ENCODE measurements at regions not wholly inside any gene's neighbourhood (a gene's known extent, or its start where the extent isn't known, plus 50 kb on each side); places are given as distances from the start of the nearest gene placed in this dataset.
A peak's percentile ranks its signal among the peaks of the same experiment; 100 is the strongest.
"Not testable (repeated sequence)": the region's sequence is repeated elsewhere in the genome, so short reads cannot be mapped to it uniquely, and the experiment has no call there.

- no peak for DNase-seq (ENCODE audit: low read depth)
Observed at GRCh38 chr6:26175033-26175427, 87.8 kb downstream of the HFE start.

- no peak for DNase-seq (ENCODE audit: low read depth)
Observed at GRCh38 chr6:26175428-26176181, 88.4 kb downstream of the HFE start.

DNA sequence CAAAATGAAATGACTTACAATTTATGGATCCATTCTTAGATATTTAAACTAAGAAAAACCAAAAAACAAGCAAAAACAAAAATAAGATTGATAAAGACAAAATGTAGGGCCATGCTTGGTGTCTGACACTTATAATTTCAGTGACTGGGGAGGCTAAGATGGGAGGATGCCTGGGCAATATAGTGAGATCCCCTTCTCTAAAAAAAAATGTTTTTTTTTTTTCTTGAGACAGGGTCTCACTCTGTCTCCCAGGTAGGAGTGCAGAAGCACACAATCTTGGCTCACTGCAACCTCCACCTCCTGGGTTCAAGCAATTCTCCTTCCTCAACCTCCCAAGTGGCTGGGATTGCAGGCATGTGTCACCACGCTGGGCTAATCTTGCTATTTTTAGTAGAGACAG, 92.4 kb downstream of the HFE start:
- DNase-seq (ENCODE audit: low read depth), result no peak

DNA sequence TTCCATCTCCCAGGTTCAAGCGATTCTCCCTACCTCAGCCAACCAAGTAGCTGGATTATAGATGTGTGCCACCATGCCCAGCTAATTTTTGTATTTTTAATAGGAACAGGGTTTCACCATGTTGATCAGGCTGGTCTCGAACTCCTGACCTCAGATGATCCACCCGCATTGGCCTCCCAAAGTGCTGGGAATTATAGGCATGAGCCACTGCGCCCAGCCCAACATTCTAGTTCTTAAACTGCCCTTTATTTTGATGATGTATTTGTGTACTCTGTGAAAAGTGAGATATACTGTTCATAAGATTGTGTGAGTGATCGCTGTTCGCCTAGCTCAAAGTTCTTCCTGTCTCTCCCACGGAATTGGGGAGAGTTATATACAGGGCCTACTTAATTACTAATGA, 93.1 kb downstream of the HFE start:
- no peak for DNase-seq (ENCODE audit: low read depth)

- no peak for DNase-seq (ENCODE audit: low read depth)
Observed at GRCh38 chr6:26183237-26183580, 96.0 kb downstream of the HFE start.

GRCh38 chr6:26183581-26184366, 96.5 kb downstream of the HFE start:
- no peak for DNase-seq (ENCODE audit: low read depth)

DNA sequence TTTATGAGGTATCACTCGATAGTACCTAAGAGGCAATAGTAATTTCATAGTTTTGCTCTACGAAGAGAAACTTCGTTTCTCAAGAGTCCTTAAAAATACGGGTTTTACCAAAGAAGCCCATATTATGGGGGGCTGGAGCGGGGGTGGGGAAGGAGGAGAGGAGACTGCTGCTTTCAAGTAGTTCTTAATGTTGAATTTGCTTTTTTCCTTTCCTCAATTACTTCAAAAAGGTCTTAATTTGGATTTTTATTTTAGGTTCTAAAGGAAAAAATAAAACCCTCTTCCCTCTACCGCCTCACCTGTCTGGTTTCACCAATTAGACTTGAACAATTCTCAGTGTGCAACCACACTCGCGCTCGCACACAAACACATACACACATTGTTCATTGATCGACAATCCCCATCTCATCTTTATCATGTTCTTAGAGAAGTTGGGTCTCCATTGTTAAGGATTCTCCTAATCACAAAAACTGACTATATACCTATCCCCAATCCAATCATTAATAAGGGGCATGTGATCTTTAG, 97.2 kb downstream of the HFE start:
- no peak for DNase-seq (ENCODE audit: low read depth)

DNA sequence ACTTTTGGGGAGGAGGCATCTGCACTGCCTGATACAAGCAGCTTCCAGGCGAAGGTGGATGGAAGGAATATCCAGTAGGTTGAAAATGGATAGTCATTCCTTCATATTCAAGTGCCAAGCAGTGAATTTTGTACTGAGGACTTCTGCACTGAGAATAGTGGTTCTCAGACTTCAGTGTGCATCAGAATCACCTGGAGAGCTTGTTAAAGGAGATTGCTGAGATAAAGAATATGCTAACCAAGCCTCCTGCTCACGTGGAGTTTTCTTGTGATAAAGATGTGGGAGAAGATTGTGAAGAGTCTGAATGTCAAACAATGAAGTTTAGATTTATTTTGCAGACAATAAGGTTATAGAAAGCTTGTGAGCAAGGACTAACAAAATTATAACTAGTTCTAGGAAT, 97.8 kb downstream of the HFE start:
- no peak for DNase-seq (ENCODE audit: low read depth)

DNA sequence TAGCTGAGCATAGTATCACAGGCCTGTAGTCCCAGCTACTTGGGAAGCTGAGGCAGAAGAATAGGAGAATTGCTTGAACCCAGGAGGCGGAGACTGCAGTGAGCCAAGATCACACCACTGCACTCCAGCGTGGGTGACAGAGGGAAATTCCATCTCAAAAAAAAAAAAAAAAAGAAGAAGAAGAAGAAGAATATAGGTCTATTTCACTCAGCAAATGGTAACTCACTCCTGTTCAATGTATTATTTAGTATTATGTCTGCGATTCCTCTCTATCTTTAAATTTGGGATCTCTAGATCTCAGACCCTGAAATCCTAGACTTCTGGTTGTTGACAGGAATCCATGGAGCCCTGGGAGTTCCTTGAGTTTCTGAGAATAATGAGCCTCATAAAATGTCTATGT, 98.6 kb downstream of the HFE start:
- no peak for DNase-seq (ENCODE audit: low read depth)

DNA sequence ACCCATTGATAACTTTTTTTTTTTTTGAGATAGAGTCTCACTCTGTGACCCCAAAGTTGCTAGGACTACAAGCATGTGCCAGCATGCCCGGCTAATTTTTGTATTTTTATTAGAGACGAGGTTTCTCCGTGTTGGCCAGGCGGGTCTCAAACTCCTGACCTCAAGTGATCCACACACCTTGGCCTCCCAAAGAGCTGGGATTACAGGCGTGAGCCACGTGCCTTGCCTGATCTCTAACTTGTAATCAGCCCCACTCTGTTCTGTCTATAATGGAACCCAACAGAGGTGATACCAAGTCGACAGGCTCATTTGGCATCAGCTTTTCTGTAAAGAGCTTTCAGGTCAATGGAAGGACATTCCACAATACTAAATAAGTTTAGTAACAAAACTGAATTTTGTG, 99.4 kb downstream of the HFE start:
- no peak for DNase-seq (ENCODE audit: low read depth)

GRCh38 chr6:26187292-26187691, 100.1 kb downstream of the HFE start:
- no peak for DNase-seq (ENCODE audit: low read depth)

GRCh38 chr6:26187981-26188635, 100.9 kb downstream of the HFE start:
- DNase-seq (ENCODE audit: low read depth), result no peak

- not testable (repeated sequence) for DNase-seq (ENCODE audit: low read depth)
Observed at GRCh38 chr6:26191512-26191911, 104.3 kb downstream of the HFE start.

DNA sequence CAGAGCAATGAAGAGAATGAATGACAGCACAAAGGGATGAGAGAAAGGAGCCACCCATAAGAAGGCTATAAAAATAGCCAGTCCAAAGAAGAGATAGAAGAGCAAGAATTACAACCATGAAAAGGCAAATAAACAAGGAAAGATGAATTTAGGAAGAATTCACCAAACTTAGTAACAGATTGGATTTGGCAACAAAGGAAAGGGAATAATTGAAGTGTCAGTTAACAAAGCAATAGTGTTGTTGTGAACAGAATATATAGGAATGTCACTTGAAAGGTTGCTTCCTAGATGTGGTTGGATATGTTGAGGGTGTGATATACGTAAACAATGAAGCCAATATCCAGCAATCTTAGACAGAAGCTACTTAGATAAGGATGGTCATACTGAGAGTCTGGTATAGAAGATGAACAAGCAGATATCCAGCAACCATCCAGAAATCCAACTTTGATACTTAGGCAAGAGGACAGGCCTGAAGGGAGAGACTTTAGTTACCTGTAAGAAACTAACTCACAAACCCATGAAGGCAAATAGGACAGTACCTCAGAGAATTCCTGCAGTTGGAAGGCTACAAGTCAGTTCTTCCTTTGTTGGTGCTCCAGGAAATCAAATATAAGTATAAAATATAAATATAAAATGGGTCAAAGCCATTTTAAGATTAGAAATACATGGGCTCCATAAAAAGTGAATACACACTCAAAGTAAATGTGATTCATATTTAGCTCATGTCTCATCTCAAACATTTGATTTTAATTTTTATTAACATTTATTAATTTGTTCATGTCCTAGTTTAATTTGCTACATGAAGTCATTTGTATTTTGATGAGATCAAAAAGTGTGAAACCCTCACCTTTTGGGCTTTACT, 106.5 kb downstream of the HFE start:
- DNase-seq (ENCODE audit: low read depth), result no peak

GRCh38 chr6:26194329-26194701, 107.1 kb downstream of the HFE start:
- DNase-seq (ENCODE audit: low read depth), result no peak

DNA sequence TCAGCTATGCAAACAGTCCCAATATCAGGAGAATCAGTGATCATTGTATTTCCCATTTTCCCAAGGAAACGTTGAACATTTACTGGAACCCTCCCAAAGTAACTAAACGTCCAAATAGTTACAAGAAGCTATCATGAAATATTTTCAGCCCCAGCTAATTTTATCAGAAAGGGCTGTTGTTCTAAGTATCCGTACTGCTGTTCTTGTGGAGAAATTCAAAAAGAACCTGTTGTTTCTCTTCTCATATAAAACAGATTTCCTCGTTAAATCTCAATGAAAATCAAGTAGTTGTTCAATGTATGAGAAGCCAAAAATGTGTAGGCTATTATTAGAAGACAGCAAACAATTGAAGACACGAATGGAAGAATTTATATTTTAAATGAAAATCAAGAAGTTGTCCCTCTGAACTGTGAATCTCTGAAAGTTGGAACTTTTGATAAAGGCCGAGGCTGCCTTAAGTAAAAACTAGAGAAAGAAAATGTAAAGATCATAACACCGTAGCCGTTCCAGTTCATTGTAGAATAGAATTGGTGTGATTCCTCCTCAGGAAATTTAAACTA, 107.7 kb downstream of the HFE start:
- no peak for DNase-seq (ENCODE audit: low read depth)

GRCh38 chr6:26195376-26195923, 108.2 kb downstream of the HFE start:
- peak; percentile 72 for DNase-seq (ENCODE audit: low read depth)

GRCh38 chr6:26195924-26196845, 109.0 kb downstream of the HFE start:
- DNase-seq (ENCODE audit: low read depth), result no peak

- no peak for DNase-seq (ENCODE audit: low read depth)
Observed at GRCh38 chr6:26196846-26197635, 109.8 kb downstream of the HFE start.

GRCh38 chr6:26197636-26197932, 110.4 kb downstream of the HFE start:
- no peak for DNase-seq (ENCODE audit: low read depth)

Data from activated gamma-delta T cell treated with anti-CD3 and anti-CD28 coated beads, Interleukin-2, amount 50 U/mL, for 16 hours (primary cell).